ENCODE measurements at regions not wholly inside any gene's neighbourhood (a gene's known extent, or its start where the extent isn't known, plus 50 kb on each side); places are given as distances from the start of the nearest gene placed in this dataset.

DNA sequence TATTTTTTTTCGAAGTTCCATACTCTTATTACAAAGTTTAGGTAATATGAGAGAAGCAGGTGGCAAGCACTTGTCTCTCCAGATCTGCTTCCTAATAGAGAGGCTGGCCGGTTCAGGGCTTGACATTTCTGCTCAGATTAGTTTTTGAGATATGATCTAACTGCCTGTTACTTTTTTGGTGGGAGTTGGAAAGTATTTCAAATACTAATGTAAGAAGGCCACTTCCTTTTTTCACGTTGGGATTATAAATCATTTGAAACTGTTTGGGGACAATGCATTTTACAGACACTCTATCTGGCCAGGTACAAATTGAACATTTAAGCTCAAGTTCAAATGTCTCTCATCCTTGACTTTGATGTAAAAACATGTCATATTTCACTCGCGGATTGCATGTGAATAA, 222.1 kb upstream of the SULF2 start:
- H3K4me3 ChIP-seq (ENCODE audit: low read length) = no peak overlapping the region
- H3K27me3 ChIP-seq (ENCODE audit: insufficient read depth, low read length) = peaks cover 2% of the 10 kb centered on the region
- peaks cover 6% of the 10 kb centered on the region for H3K9me3 ChIP-seq (ENCODE audit: low read depth, low read length)
- peaks cover 42% of the 10 kb centered on the region for H3K4me1 ChIP-seq (ENCODE audit: insufficient read depth, low read length)

DNA sequence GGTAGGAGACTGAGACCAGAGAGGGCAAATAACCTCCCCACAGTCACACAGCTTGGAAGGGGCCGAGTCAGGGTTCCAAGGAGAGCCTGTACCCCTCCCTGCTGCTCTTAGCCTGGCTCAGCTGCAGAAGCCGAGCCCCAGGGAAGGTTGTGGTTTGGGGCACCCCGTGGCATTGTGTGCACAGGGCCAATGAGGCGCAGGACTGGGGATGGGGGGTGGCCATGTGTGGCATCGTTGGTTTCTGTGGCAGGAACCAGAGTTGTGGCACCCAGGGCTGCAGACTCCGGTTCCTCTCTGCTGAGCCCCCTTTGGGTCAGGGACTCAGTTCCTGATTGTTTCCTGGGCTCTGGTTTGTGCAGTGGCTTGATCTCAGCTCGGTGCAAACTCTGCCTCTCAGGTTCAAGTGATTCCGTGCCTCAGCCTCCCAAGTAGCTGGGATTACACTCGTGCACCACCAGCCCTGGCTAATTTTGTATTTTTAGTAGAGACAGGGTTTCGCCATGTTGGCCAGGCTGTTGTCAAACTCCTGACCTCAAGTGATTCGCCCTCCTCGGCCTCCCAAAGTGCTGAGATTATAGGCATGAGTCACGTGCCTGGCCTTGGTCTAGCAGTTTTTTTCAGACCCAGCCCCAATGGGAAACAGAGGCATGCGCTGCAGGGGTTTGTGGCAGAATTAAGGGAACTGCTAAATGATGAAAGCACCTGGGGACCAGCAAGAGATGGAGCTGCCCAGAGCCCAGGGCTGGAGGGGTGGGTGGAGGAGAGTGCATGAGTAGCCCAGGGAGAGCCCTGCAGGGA, 221.0 kb upstream of the SULF2 start:
- H3K4me1 ChIP-seq (ENCODE audit: insufficient read depth, low read length) = peaks cover 45% of the 10 kb centered on the region
- no peaks in the 10 kb centered on the region for H3K9me3 ChIP-seq (ENCODE audit: low read depth, low read length)
- no peaks in the 10 kb centered on the region for H3K27me3 ChIP-seq (ENCODE audit: insufficient read depth, low read length)
- no peak overlapping the region for H3K4me3 ChIP-seq (ENCODE audit: low read length)

DNA sequence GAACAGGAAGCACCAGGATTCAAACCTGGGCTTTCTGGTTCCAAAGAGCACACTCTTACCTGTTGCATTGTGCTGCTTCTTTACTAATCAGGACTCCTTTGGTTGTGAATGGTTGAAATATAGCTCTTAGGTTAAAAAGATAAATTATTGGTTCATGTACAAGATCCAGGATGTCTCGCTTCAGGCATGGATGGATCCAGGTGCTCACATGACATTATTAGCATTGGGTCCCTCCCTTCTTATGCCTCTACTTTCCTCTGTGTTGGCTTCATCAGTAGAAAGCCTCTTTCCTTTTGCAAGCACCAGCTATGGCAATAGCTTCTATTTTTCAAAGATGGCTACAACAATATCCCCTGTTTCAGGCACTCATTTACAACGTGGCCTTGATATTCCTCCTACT, 217.7 kb upstream of the SULF2 start:
- H3K4me3 ChIP-seq (ENCODE audit: low read length) = no peak overlapping the region
- H3K9me3 ChIP-seq (ENCODE audit: low read depth, low read length) = no peaks in the 10 kb centered on the region
- no peaks in the 10 kb centered on the region for H3K27me3 ChIP-seq (ENCODE audit: insufficient read depth, low read length)
- H3K4me1 ChIP-seq (ENCODE audit: insufficient read depth, low read length) = peaks cover 55% of the 10 kb centered on the region

DNA sequence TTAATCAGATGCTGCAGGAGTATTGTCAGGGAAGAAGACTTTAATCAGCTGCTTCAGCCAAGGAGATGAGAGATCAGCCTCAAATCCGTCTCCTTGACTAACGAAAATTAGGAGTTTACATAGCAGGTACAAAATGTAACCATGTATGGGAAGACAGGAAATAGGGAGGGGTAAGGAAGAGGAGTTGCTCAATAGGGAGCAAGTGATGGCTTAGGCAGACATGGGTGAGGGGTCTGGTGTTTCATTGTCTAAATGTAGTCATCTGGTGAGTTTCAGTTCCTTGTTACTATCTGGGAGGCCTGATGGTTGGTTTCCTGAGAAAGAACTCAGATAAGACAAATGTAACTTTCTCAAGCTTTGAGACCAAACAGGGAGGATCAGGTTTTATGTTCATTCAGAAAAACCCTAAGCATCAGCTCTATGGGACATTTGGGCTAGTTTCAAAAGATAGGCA, 217.3 kb upstream of the SULF2 start:
- no peak overlapping the region for H3K4me3 ChIP-seq (ENCODE audit: low read length)
- peaks cover 55% of the 10 kb centered on the region for H3K4me1 ChIP-seq (ENCODE audit: insufficient read depth, low read length)
- no peaks in the 10 kb centered on the region for H3K9me3 ChIP-seq (ENCODE audit: low read depth, low read length)
- no peaks in the 10 kb centered on the region for H3K27me3 ChIP-seq (ENCODE audit: insufficient read depth, low read length)

DNA sequence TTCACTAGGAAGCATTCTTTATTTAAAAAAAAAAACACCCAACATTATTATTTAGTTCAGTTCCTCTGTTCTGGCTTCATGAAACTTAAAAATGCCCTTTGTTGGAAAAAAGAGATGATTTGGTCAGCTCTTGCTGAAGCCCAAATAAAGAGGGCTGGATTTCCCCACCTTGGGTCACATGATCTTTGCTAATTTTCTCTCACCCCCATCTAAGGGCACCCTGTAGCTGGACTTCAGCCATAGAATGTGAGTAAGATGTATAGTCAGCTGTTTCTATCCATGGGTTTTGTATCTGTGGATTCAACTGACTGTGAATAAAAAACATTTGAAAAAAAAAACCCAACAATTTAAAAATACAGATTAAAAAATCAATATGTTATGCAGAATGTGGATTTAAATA, 213.9 kb upstream of the SULF2 start:
- no peak overlapping the region for H3K4me3 ChIP-seq (ENCODE audit: low read length)
- H3K4me1 ChIP-seq (ENCODE audit: insufficient read depth, low read length) = peaks cover 31% of the 10 kb centered on the region
- no peaks in the 10 kb centered on the region for H3K27me3 ChIP-seq (ENCODE audit: insufficient read depth, low read length)
- H3K9me3 ChIP-seq (ENCODE audit: low read depth, low read length) = no peaks in the 10 kb centered on the region

DNA sequence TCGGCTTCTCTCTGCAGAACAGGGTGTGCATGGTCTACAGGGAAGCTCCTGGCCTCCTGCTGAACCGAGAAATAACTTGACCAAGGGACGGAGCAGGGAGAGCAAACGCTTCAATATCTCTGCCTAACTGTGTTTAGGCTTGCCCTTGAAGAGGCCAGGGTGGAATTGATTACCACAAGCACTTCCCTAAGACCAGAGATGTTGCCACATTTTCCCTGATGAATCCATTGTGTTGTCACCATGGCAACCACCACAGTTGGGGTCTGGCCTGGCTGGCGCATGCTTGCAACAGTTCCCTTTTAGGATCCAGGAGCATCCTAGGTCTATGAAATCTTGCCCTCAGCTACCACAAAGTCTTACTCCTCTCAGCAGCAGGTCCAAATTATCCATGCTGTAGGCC, 213.5 kb upstream of the SULF2 start:
- Histone ChIP-seq H3K9me3 (ENCODE audit: low read depth, low read length) (no peaks in the 10 kb centered on the region), H3K4me3 (ENCODE audit: low read length) (no peak overlapping the region), H3K27me3 (ENCODE audit: insufficient read depth, low read length) (no peaks in the 10 kb centered on the region), H3K4me1 (ENCODE audit: insufficient read depth, low read length) (peaks cover 27% of the 10 kb centered on the region)

DNA sequence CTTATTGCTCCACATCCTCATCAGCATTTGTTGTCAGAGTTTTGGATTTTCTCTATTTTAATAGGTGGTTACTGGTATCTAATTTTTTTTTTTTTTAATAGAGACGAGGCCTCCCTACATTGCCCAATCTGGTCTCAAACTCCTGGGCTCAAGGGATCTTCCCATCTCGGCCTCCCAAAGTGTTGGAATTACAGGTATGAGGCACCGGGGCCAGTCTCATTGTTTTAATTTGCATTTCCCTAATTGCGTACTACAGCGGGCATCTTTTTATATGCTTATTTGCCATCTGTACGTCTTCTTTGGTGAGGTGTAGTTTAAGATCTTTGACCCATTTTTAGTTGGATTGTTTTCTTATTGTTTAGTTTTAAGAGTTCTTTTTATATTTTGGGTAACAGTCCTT, 210.4 kb upstream of the SULF2 start:
- no peak overlapping the region for H3K4me3 ChIP-seq (ENCODE audit: low read length)
- no peaks in the 10 kb centered on the region for H3K9me3 ChIP-seq (ENCODE audit: low read depth, low read length)

DNA sequence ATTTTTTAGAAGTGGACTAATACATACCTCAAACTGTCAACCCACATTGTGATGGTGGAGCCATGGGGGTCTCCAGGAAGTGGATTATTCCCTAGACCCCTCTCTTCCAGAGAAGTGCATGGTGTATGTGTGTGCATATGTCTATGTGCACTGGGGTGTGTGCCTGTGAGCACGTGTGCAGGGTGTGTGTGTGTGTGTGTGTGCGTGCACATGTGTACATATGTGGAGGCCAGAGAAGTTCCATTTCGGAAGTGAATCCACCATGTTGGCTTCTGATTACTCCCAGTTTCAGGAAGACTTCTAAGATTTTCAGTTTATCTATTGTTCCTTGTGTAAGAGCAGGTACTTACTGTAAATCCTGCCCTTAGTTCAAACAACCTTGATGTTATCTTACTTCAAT, 208.5 kb upstream of the SULF2 start:
- H3K9me3 ChIP-seq (ENCODE audit: low read depth, low read length) = no peaks in the 10 kb centered on the region
- H3K4me1 ChIP-seq (ENCODE audit: insufficient read depth, low read length) = peaks cover 5% of the 10 kb centered on the region
- no peak overlapping the region for H3K4me3 ChIP-seq (ENCODE audit: low read length)
- H3K27me3 ChIP-seq (ENCODE audit: insufficient read depth, low read length) = no peaks in the 10 kb centered on the region

More for the DNA sequence above, 210.4 kb upstream of the SULF2 start:
- Histone ChIP-seq H3K4me1 (ENCODE audit: insufficient read depth, low read length) (peaks cover 10% of the 10 kb centered on the region), H3K27me3 (ENCODE audit: insufficient read depth, low read length) (no peaks in the 10 kb centered on the region)

DNA sequence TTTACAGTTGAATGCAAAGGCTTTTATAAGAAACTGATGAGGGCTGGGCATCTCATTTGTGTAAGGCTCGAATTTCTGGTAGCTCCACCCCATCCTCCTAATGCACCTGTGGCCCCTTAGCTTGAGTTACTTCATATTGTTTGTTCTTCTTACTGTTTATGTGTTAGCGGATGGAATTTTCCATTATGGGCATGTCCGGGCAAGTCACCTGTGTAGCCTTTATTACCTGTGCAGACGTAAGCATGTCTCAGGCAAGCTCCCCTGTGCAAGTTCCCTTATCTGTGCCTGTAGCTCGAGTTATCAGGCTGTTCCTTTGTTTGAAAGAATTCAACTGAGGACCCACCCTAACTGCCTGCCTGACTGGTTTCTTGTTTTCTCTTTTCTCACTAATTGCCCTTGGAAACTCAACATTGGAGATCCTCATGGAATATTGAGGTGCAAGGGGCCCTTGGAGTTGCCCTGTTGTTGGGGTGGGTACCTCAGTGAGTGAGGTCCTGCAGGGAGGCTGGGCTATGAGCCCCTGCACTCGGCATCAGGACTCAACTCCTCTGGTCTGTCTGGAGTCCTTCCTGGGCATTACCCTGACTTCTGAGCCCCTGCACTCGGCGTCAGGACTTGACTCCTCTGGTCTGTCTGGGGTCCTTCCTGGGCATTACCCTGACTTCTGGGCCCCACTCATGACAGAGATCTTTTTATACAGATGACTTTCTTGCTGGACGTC, 207.9 kb upstream of the SULF2 start:
- no peak overlapping the region for H3K4me3 ChIP-seq (ENCODE audit: low read length)
- no peaks in the 10 kb centered on the region for H3K4me1 ChIP-seq (ENCODE audit: insufficient read depth, low read length)
- H3K27me3 ChIP-seq (ENCODE audit: insufficient read depth, low read length) = no peaks in the 10 kb centered on the region
- H3K9me3 ChIP-seq (ENCODE audit: low read depth, low read length) = no peaks in the 10 kb centered on the region

DNA sequence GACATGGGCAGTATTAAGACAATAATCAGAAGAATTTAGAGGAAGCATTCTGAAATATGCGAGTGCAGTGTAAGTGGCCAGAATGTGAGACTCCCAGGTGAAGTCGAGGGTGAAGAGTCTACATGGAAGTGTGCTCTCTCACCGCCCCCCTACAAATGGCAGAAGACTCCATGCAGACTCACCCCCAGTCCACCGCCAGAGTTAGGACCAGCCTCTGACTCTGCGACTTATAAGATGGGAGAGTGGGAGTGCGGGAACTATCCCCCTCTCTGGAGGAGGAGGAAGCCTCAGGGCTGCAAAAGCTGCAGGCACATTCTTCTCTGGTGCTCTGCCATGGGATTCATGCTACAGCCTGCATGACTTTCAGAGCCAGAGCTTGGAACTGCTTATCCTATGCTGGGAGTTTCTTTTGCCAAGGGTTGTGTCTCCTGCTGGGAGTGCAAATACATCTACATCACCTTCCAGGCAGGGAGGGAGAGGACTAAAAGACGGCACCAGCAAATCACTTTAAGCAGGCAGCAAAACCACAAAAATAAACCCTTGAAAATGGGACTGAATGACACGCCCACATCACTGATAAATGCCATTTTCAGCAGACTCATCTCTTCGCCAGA, 206.7 kb upstream of the SULF2 start:
- Histone ChIP-seq H3K9me3 (ENCODE audit: low read depth, low read length) (no peaks in the 10 kb centered on the region), H3K27me3 (ENCODE audit: insufficient read depth, low read length) (no peaks in the 10 kb centered on the region), H3K4me1 (ENCODE audit: insufficient read depth, low read length) (no peaks in the 10 kb centered on the region), H3K4me3 (ENCODE audit: low read length) (no peak overlapping the region)

DNA sequence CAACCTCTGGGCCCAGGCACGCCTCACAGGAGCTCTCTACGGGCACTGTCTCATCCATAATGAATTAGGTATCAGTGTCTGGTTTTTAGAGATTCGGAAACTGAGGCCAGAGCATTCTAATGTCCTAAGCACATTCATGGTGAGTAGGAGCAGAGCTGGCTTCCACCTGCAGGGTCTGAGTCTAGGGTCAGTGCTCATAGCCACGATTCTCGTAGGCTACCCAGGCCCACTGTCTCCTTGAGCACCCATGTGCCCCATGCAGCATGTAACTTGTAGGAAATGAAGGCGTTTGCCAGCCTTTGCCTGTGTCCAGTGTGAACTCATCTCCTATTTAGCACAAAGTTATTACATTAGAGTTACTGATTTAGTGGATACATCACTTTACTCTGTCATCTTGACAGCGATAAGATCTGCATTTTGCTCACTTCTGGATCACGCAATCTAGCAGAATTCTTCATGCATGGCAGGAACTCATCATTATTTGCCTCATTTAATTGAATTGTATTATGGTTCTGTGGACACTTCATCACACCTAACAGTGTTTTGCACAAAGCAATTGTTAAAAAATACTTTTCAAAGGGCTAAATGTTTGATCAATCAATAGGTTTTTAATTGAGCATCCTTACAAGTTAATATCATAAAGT, 205.3 kb upstream of the SULF2 start:
- Histone ChIP-seq H3K4me3 (ENCODE audit: low read length) (no peak overlapping the region), H3K4me1 (ENCODE audit: insufficient read depth, low read length) (no peaks in the 10 kb centered on the region), H3K9me3 (ENCODE audit: low read depth, low read length) (no peaks in the 10 kb centered on the region), H3K27me3 (ENCODE audit: insufficient read depth, low read length) (no peaks in the 10 kb centered on the region)

DNA sequence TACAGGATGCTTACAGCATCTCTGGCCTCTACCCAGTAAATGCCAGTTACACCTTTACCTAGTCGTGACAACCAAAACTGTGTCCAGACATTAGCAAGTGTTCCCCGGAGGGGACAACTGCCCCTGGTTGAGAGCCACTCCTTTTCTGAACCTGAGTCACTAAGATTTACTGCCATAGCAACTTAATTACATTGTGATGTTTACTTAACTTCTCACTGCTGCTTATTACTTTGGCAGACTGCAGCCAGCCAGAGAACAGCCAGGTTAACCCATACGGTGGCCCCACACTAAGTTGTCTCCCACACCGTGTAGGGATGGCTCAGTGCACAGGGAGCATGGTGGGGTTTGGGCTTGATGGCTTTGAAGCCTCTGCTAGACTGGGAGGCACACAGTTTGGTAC, 204.7 kb upstream of the SULF2 start:
- Histone ChIP-seq H3K27me3 (ENCODE audit: insufficient read depth, low read length) (no peaks in the 10 kb centered on the region), H3K4me3 (ENCODE audit: low read length) (no peak overlapping the region), H3K9me3 (ENCODE audit: low read depth, low read length) (no peaks in the 10 kb centered on the region), H3K4me1 (ENCODE audit: insufficient read depth, low read length) (no peaks in the 10 kb centered on the region)

DNA sequence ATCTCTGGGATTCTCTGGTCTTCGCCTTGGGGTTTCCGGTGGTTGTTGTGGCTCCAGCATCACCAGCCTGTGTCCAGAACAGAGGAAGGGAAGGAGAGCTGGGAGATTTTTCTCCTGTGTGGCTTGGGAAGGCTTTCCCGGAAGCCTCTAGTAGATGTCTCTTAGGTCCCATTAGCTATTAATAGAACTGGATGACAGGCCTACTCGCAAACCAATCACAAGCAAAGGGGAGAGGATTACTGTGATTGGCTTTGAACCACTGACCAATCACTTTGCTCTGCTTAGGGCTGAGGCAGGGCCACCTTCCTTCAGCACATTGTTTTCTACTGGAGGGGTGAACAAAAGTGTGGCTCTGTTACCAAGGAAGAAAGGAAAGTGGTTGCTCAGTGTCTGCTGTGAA, 203.4 kb upstream of the SULF2 start:
- no peaks in the 10 kb centered on the region for H3K4me1 ChIP-seq (ENCODE audit: insufficient read depth, low read length)
- no peak overlapping the region for H3K4me3 ChIP-seq (ENCODE audit: low read length)
- H3K27me3 ChIP-seq (ENCODE audit: insufficient read depth, low read length) = no peaks in the 10 kb centered on the region
- no peaks in the 10 kb centered on the region for H3K9me3 ChIP-seq (ENCODE audit: low read depth, low read length)

DNA sequence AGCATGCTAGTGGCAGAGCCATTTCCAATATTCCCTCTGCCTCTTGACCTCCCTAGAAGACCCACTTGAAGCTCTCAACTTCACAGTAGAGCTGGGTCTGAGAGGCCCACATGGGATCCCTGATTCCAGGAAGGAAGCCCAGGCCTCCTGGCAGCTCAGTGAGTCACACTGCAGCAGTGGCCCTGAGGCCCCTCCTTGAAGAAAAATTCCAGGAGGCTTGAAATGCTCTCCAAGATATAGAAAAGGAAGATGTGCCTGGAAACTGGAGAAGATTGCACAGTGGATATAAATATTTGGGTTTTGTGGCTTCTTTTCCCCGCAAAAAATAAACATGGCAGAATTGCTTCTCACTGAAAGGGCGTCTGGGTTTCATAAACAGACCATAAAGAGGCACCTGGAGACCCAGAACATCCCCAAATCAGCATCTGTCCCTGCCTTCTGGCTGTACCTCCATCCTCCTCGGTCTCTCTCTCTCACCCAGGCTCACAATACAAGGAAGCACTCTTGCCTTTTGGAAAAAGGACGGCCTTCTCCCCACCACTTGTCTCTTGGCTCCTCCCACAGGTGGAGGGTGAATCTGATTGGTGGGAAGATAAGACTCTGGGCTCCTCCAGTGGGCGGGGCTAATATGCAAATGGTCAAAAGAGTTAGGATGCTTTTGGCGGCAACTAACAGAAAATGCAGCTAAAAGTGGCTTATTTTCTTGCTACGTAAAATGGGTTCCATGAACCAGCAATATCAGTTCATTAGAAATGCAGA, 200.0 kb upstream of the SULF2 start:
- Histone ChIP-seq H3K4me3 (ENCODE audit: low read length) (no peak overlapping the region), H3K9me3 (ENCODE audit: low read depth, low read length) (no peaks in the 10 kb centered on the region), H3K4me1 (ENCODE audit: insufficient read depth, low read length) (no peaks in the 10 kb centered on the region), H3K27me3 (ENCODE audit: insufficient read depth, low read length) (no peaks in the 10 kb centered on the region)
